GM12873 (cell line): ENCODE measurements at regions not wholly inside any gene's neighbourhood (a gene's known extent, or its start where the extent isn't known, plus 50 kb on each side); places are given as distances from the start of the nearest gene placed in this dataset.

Source experiments
- CTCF ChIP-seq: IDR thresholded peaks from 2 replicates; pipeline ENCODE4 v1.5.1; 2012; ENCODE audit warnings: low read depth, mild to moderate bottlenecking, moderate library complexity, low read length, control low read depth; ENCODE audit not compliant: insufficient read depth; ENCODE audit errors: missing control alignments

GRCh38 chr6:140641412-140641811 is 1267.0 kb upstream of the CITED2 start:
- no peak for TF ChIP-seq CTCF

DNA sequence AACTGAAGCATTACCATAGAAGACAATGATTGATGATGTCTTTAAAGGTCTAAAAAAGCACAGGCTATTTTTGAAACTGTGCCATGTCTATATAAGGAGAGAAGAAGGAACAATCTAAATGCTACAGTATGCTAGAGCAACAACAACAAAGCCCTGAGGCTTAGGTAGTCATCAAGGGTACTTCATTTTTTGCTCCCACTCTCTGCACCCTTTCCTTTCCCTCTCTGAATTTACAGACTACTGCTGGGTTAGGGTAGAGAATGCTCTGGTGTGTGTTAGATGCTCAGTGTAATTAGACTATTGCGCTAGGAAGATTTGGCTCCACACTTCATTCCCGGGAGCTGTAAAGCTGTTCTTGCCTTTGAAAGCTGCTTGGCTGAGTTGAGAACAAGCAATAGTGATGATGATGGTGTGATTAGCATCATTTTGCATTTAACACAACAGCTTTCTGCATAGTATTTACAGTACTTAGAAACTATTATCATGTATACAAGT is 1262.5 kb upstream of the CITED2 start:
- no peak for TF ChIP-seq CTCF

- TF ChIP-seq CTCF, result no peak
These were observed 1261.9 kb upstream of the CITED2 start for GRCh38 chr6:140636271-140636907.

- no peak for TF ChIP-seq CTCF
These were observed 1252.6 kb upstream of the CITED2 start for GRCh38 chr6:140627002-140627401.

DNA sequence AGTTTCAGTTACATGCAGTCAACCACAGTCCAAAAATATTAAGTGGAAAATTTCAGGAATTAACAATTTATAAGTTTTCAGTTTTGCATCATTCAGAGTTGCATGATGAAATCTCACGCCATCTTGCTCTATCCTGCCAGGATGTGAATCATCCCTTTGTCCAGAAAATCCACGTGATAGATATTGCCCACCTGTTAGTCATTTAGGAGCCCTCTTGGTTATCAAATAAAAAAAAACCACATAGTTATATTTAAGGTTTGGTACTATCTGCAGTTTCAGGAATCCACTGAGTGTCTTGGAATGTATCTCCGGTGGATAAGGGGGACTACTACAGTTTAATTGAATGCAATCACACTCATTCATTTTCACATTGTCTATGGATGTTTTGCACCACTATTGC is 1249.0 kb upstream of the CITED2 start:
- no peak for TF ChIP-seq CTCF

DNA sequence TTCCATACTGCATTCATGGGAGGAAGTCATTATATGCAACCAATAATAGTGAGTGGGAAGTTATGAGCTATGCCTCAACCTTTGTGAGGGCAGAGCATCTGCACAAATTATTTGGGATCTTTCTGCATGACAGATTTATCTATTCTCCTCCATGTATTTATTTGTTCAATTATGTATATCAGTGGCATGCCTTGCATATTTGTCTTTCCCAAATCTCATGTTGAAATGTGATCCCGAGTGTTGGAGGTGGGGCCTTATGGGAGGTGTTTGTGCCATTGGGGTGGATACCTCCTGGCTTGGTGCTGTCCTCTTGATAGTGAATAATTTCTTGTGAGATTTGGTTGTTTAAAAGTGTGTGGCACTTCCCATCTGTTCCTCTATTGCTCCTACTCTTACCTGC is 1246.0 kb upstream of the CITED2 start:
- no peak for TF ChIP-seq CTCF

DNA sequence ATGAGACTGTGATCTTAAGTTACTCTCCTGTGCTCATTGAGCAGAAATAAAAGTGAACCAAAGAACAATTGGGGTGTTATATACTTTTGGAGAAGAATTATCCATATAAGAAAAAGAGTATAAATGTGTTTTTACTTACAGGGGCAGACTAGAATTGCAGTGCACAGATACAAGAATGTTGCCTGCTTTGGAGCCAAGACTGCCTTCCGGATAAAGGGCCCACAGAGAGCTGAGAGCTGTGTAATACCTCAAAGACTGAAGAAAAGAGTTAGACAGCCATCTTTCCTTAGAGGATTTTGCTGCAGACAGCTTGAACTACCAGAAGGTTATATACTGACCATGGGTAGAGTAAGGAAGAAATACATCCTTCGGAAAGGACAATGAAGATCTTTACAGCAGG is 1235.5 kb upstream of the CITED2 start:
- no peak for TF ChIP-seq CTCF
